H9 (cell line): ENCODE measurements at regions not wholly inside any gene's neighbourhood (a gene's known extent, or its start where the extent isn't known, plus 50 kb on each side); places are given as distances from the start of the nearest gene placed in this dataset.

Experiments
- DNase-seq: peaks from one replicate; pipeline ENCODE4 v3.0.0-alpha.2; 2017
- H2AFZ ChIP-seq: one replicate; pipeline ENCODE4 v1.6.1; 2013; ENCODE audit warnings: mild to moderate bottlenecking, low read length, control low read depth, moderate library complexity
- H2AK5ac ChIP-seq: 2 replicates; pipeline ENCODE4 v1.6.1; 2013; ENCODE audit warnings: low read length, control low read depth, mixed read lengths; ENCODE audit not compliant: insufficient read length
- H2BK120ac ChIP-seq: one replicate; pipeline ENCODE4 v1.6.1; 2013; ENCODE audit warnings: low read depth, mild to moderate bottlenecking, low read length, control low read depth, inconsistent platforms; ENCODE audit not compliant: poor library complexity, severe bottlenecking
- H2BK12ac ChIP-seq: 2 replicates; pipeline ENCODE4 v1.6.1; 2013; ENCODE audit warnings: low read length, control low read depth, mixed read lengths, low read depth; ENCODE audit not compliant: insufficient read length
- H2BK15ac ChIP-seq: 2 replicates; pipeline ENCODE4 v1.6.1; 2013; ENCODE audit warnings: low read depth, low read length, control low read depth
- H2BK20ac ChIP-seq: one replicate; pipeline ENCODE4 v1.6.1; 2013; ENCODE audit warnings: low read depth, mild to moderate bottlenecking, low read length, control low read depth, inconsistent platforms; ENCODE audit not compliant: poor library complexity, severe bottlenecking
- H2BK5ac ChIP-seq: 2 replicates; pipeline ENCODE4 v1.6.1; 2013; ENCODE audit warnings: low read length, control low read depth, mixed read lengths; ENCODE audit not compliant: insufficient read length
- H3K14ac ChIP-seq: 2 replicates; pipeline ENCODE4 v1.6.1; 2013; ENCODE audit warnings: low read length, control low read depth; ENCODE audit not compliant: insufficient read depth
- H3K18ac ChIP-seq: 2 replicates; pipeline ENCODE4 v1.6.1; 2013; ENCODE audit warnings: low read depth, mild to moderate bottlenecking, mixed read lengths, low read length, control low read depth; ENCODE audit not compliant: insufficient read length
- H3K23ac ChIP-seq: 2 replicates; pipeline ENCODE4 v1.6.1; 2013; ENCODE audit warnings: low read length, control low read depth, mixed read lengths, low read depth; ENCODE audit not compliant: insufficient read length
- H3K23me2 ChIP-seq: 2 replicates; pipeline ENCODE4 v1.6.1; 2013; ENCODE audit warnings: low read depth, mild to moderate bottlenecking, mixed read lengths, low read length, control low read depth; ENCODE audit not compliant: insufficient read length, poor library complexity, severe bottlenecking
- H3K27ac ChIP-seq: 2 replicates; pipeline ENCODE4 v1.5.1; 2013; ENCODE audit warnings: low read length, control low read depth, mixed read lengths, low read depth; ENCODE audit not compliant: insufficient read length
- H3K27me3 ChIP-seq: 2 replicates; pipeline ENCODE4 v1.6.1; 2013; ENCODE audit warnings: low read length, control low read depth, inconsistent platforms; ENCODE audit not compliant: insufficient read depth
- H3K4ac ChIP-seq: 2 replicates; pipeline ENCODE4 v1.6.1; 2013; ENCODE audit warnings: low read depth, mild to moderate bottlenecking, control low read depth, inconsistent platforms, low read length, moderate library complexity
- H3K4me1 ChIP-seq: 2 replicates; pipeline ENCODE4 v1.6.1; 2013; ENCODE audit warnings: low read length, control low read depth, inconsistent platforms; ENCODE audit not compliant: insufficient read depth
- H3K4me2 ChIP-seq: 2 replicates; pipeline ENCODE4 v1.6.1; 2013; ENCODE audit warnings: low read length, control low read depth, mixed read lengths; ENCODE audit not compliant: insufficient read length, insufficient read depth
- H3K56ac ChIP-seq: 2 replicates; pipeline ENCODE4 v1.6.1; 2013; ENCODE audit warnings: low read depth, mild to moderate bottlenecking, mixed read lengths, low read length, control low read depth; ENCODE audit not compliant: insufficient read length
- H3K79me1 ChIP-seq: 2 replicates; pipeline ENCODE4 v1.6.1; 2013; ENCODE audit warnings: low read depth, mild to moderate bottlenecking, moderate library complexity, low read length, control low read depth, inconsistent platforms; ENCODE audit not compliant: insufficient read depth, poor library complexity, severe bottlenecking
- H3K79me2 ChIP-seq: 2 replicates; pipeline ENCODE4 v1.6.1; 2013; ENCODE audit warnings: low read length, control low read depth, inconsistent platforms; ENCODE audit not compliant: insufficient read depth
- H3K9ac ChIP-seq: 2 replicates; pipeline ENCODE4 v1.6.1; 2013; ENCODE audit warnings: low read length, control low read depth, mixed read lengths; ENCODE audit not compliant: insufficient read length; ENCODE audit errors: extremely low read depth
- H3K9me3 ChIP-seq: one replicate; pipeline ENCODE4 v1.6.1; 2013; ENCODE audit warnings: low read depth, low read length, inconsistent platforms; ENCODE audit not compliant: control insufficient read depth
- H3T11ph ChIP-seq: one replicate; pipeline ENCODE4 v1.6.1; 2013; ENCODE audit warnings: mild to moderate bottlenecking, low read length, control low read depth, inconsistent platforms
- H4K20me1 ChIP-seq: one replicate; pipeline ENCODE4 v1.6.1; 2013; ENCODE audit not compliant: control insufficient read depth, insufficient read length, insufficient read depth
- H4K5ac ChIP-seq: 2 replicates; pipeline ENCODE4 v1.6.1; 2013; ENCODE audit warnings: low read depth, mild to moderate bottlenecking, mixed read lengths, low read length, control low read depth; ENCODE audit not compliant: insufficient read length
- H4K8ac ChIP-seq: replicated peaks from 2 replicates; pipeline ENCODE4 v1.6.1; 2013; ENCODE audit warnings: low read length, control low read depth, mixed read lengths, low read depth; ENCODE audit not compliant: insufficient read length
- H4K91ac ChIP-seq: 2 replicates; pipeline ENCODE4 v1.6.1; 2013; ENCODE audit warnings: low read depth, mild to moderate bottlenecking, moderate library complexity, mixed read lengths, low read length, control low read depth; ENCODE audit not compliant: insufficient read length
- H3K27ac Mint-ChIP-seq, 3 experiments: 2 replicates in 2 of 3; 3 replicates in 1 of 3; pipeline ENCODE4 v1.8.0; 2020 to 2021; ENCODE audit warnings: mixed read lengths in 3 of 3, mild to moderate bottlenecking in 1 of 3, moderate library complexity in 1 of 3
- H3K27me3 Mint-ChIP-seq: 2 replicates; pipeline ENCODE4 v1.8.0; 2021; ENCODE audit warnings: low read depth, mild to moderate bottlenecking, moderate library complexity, mixed read lengths
- H3K36me3 Mint-ChIP-seq, 3 experiments: 2 replicates in 2 of 3; 3 replicates in 1 of 3; pipeline ENCODE4 v1.8.0; 2020 to 2021; ENCODE audit warnings: low read depth in 3 of 3, mixed read lengths in 3 of 3; ENCODE audit not compliant: insufficient read depth in 1 of 3
- H3K4me1 Mint-ChIP-seq, 2 experiments: 2 replicates each; pipeline ENCODE4 v1.8.0; 2020; ENCODE audit warnings: mixed read lengths in 2 of 2
- H3K4me3 Mint-ChIP-seq, 2 experiments: 2 replicates in 1 of 2; 3 replicates in 1 of 2; pipeline ENCODE4 v1.8.0; 2020 to 2021; ENCODE audit warnings: mild to moderate bottlenecking in 2 of 2, mixed read lengths in 2 of 2, moderate library complexity in 1 of 2
- H3K9me3 Mint-ChIP-seq, 2 experiments: 2 replicates in 1 of 2; 3 replicates in 1 of 2; pipeline ENCODE4 v1.8.0; 2020; ENCODE audit warnings: mild to moderate bottlenecking in 2 of 2, mixed read lengths in 2 of 2, moderate library complexity in 1 of 2
- TF ChIP-seq, protein P1 (sequence below): fragments of 200-600 bp; sonication (generic); conservative IDR thresholded peaks from 3 replicates; pipeline ENCODE4 v1.8.0; 2021; ENCODE audit warnings: antibody characterized with exemption, mild to moderate bottlenecking

DNA sequence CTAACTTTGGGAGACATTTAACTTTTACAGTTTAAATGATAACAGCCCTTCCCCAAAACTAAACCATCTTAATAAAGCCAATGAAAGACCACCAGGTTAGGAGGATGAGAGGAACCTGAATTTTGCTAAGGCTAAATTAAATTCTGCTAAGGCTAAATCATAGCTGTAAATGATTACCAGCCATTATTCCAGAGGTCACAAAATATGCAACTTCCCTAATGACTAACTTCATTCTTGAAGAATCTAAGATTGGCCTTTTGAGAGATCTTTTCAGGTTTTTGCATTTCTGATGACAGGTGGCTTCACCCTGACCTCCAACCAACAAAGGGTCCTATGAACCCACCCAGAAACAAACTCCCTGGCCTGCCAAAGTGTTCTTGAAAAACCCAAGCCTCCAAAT, 373.3 kb downstream of the IPMK start:
- Histone ChIP-seq H2AFZ (no peak overlapping the region), H2BK120ac (no peak overlapping the region), H3K9me3 (no peaks in the 10 kb centered on the region), H4K91ac (no peak overlapping the region), H2BK15ac (no peak overlapping the region), H2BK12ac (no peak overlapping the region), H4K8ac (no peak overlapping the region), H3K79me2 (no peaks in the 10 kb centered on the region), H4K5ac (no peak overlapping the region), H3K27me3 (no peaks in the 10 kb centered on the region), H4K20me1 (no peaks in the 10 kb centered on the region), H3K23ac (no peak overlapping the region), H3K4ac (no peak overlapping the region), H3K56ac (no peak overlapping the region), H3K4me2 (no peak overlapping the region), H3K23me2 (no peaks in the 10 kb centered on the region), H2BK5ac (no peak overlapping the region), H3T11ph (no peak overlapping the region), H3K27ac (no peak overlapping the region), H3K79me1 (no peaks in the 10 kb centered on the region), H3K9ac (no peak overlapping the region), H2AK5ac (no peak overlapping the region), H3K4me1 (no peaks in the 10 kb centered on the region; the same call in 1 of the 2 replicates), H3K14ac (no peak overlapping the region), H2BK20ac (no peak overlapping the region), H3K18ac (no peak overlapping the region)
- no peak for DNase-seq
- TF ChIP-seq, protein P1, sequence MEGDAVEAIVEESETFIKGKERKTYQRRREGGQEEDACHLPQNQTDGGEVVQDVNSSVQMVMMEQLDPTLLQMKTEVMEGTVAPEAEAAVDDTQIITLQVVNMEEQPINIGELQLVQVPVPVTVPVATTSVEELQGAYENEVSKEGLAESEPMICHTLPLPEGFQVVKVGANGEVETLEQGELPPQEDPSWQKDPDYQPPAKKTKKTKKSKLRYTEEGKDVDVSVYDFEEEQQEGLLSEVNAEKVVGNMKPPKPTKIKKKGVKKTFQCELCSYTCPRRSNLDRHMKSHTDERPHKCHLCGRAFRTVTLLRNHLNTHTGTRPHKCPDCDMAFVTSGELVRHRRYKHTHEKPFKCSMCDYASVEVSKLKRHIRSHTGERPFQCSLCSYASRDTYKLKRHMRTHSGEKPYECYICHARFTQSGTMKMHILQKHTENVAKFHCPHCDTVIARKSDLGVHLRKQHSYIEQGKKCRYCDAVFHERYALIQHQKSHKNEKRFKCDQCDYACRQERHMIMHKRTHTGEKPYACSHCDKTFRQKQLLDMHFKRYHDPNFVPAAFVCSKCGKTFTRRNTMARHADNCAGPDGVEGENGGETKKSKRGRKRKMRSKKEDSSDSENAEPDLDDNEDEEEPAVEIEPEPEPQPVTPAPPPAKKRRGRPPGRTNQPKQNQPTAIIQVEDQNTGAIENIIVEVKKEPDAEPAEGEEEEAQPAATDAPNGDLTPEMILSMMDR, result no peak
- Mint-ChIP-seq H3K9me3 (peaks cover 29 to 31% of the 10 kb centered on the region in 2 experiments), H3K4me1 (peaks cover 18 to 23% of the 10 kb centered on the region in 2 experiments), H3K4me3 (no peak overlapping the region), H3K27ac (no peak overlapping the region), H3K36me3 (peaks cover 12 to 41% (median 15%) of the 10 kb centered on the region in 3 experiments), H3K27me3 (no peaks in the 10 kb centered on the region)
